ENCODE measurements at regions not wholly inside any gene's neighbourhood (a gene's known extent, or its start where the extent isn't known, plus 50 kb on each side); places are given as distances from the start of the nearest gene placed in this dataset.

GRCh38 chrX:126985027-126985426 is 165.5 kb downstream of the PRR32 start:
- no peak for TF ChIP-seq CTCF (IDR thresholded peaks at IDR 0.05)
- TF ChIP-seq ZFX (IDR thresholded peaks at IDR 0.05; ENCODE audit: borderline replicate concordance), result no peak

Data from 22Rv1 (cell line).